PC-9 (cell line): ENCODE measurements at regions not wholly inside any gene's neighbourhood (a gene's known extent, or its start where the extent isn't known, plus 50 kb on each side); places are given as distances from the start of the nearest gene placed in this dataset.

ENCODE experiments used
- BruUV-seq: library from RNA; stranded (reverse); fragments of 400-500 nt; replicated peaks from 2 replicates; lab custom pipeline; 2021; lab: Mats Ljungman, UMichigan
- CTCF ChIA-PET: fragments of 300-600 bp; sonication (Branson Sonifier 250); formaldehyde crosslinking; loops from one replicate; lab custom pipeline; 2022; ENCODE audit warnings: antibody characterized with exemption; lab: Charles Lee
- POLR2A ChIA-PET: fragments of 300-600 bp; sonication (Branson Sonifier 250); formaldehyde crosslinking; loops from one replicate; lab custom pipeline; 2022; ENCODE audit warnings: antibody characterized with exemption; ENCODE audit not compliant: unreplicated experiment; lab: Charles Lee
- DNase-seq, 2 experiments: peaks; one replicate each; pipeline versions ENCODE4 v3.0.0 to v3.0.0-alpha.2; 2015 to 2022; ENCODE audit warnings: mixed read lengths in 1 of 2
- H2AFZ ChIP-seq: fragments of 200-600 bp; sonication (generic); 2 replicates; pipeline ENCODE4 v1.8.1; 2017; ENCODE audit warnings: antibody characterized with exemption
- H3F3A ChIP-seq: fragments of 200-600 bp; sonication (generic); 2 replicates; pipeline ENCODE4 v1.8.1; 2017; ENCODE audit warnings: antibody characterized with exemption, mild to moderate bottlenecking, low read depth; ENCODE audit not compliant: insufficient read depth
- H3K27ac ChIP-seq: fragments of 200-600 bp; sonication (generic); 2 replicates; pipeline ENCODE4 v1.6.1; 2016; ENCODE audit warnings: mixed run types
- H3K27me3 ChIP-seq: fragments of 200-600 bp; sonication (generic); 2 replicates; pipeline ENCODE4 v1.6.1; 2016; ENCODE audit warnings: low read depth, mixed run types; ENCODE audit not compliant: insufficient read depth
- H3K36me3 ChIP-seq: fragments of 200-600 bp; sonication (generic); 2 replicates; pipeline ENCODE4 v1.6.1; 2016; ENCODE audit warnings: low read depth, mixed run types
- H3K4me1 ChIP-seq: fragments of 200-600 bp; sonication (generic); replicated peaks from 2 replicates; pipeline ENCODE4 v1.6.1; 2016; ENCODE audit warnings: mixed run types; ENCODE audit not compliant: insufficient read depth
- H3K4me2 ChIP-seq: fragments of 200-600 bp; sonication (generic); 2 replicates; pipeline ENCODE4 v1.6.1; 2017; ENCODE audit warnings: mixed run types
- H3K4me3 ChIP-seq: fragments of 200-600 bp; sonication (generic); 2 replicates; pipeline ENCODE4 v1.6.1; 2016; ENCODE audit warnings: mixed run types
- H3K79me2 ChIP-seq: fragments of 200-600 bp; sonication (generic); 2 replicates; pipeline ENCODE4 v1.6.1; 2017; ENCODE audit warnings: low read depth, mixed run types
- H3K9me2 ChIP-seq: fragments of 200-600 bp; sonication (generic); 2 replicates; pipeline ENCODE4 v1.8.1; 2017; ENCODE audit warnings: mild to moderate bottlenecking; ENCODE audit not compliant: insufficient read depth
- H3K9me3 ChIP-seq: fragments of 200-600 bp; sonication (generic); 2 replicates; pipeline ENCODE4 v1.8.1; 2016; ENCODE audit warnings: low read depth; ENCODE audit not compliant: insufficient read depth
- H4K20me1 ChIP-seq: fragments of 200-600 bp; sonication (generic); 2 replicates; pipeline ENCODE4 v1.8.1; 2017; ENCODE audit not compliant: insufficient read depth
- EZH2 ChIP-seq: fragments of 200-600 bp; sonication (generic); IDR thresholded peaks from 2 replicates; pipeline ENCODE4 v1.8.0; 2017; ENCODE audit warnings: antibody characterized with exemption, low read depth
- intact Hi-C: fragments of 100-400 bp; cut with micrococcal nuclease; formaldehyde crosslinking; loops from one replicate; pipeline ENCODE4 v1.10.0; 2022; ENCODE audit not compliant: unreplicated experiment
- TF ChIP-seq, protein P1 (sequence below): fragments of 200-600 bp; sonication (generic); conservative IDR thresholded peaks from 2 replicates; pipeline ENCODE4 v1.6.1; 2017; ENCODE audit warnings: mixed run types, antibody characterized with exemption, mild to moderate bottlenecking, moderate library complexity

DNA sequence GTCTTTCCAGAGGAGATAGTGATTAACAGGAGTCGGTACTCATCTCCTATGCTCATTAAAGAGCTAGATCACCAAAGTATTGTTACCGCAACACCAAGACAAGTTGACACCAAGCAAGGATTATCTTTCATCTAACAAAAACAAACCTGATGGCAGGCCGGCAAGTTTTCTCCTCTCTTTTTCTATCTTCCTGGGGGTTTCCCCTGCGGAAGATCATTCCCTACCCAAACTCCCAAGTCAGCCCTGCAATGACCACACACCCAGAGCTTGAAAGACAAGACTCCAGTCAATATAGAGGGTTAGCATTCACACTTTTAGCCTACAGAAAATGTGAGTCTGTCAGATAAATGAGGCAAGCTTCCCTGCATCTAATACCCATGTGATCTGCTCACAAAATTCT lies 312.1 kb downstream of the SOX9 start:
- H3K4me1 ChIP-seq: peaks cover 23% of the 10 kb centered on the region
- H4K20me1 ChIP-seq: no peaks in the 10 kb centered on the region
- no peak overlapping the region for H3K4me2 ChIP-seq
- POLR2A ChIA-PET: no interaction called here
- no peaks in the 10 kb centered on the region for H3K27me3 ChIP-seq
- H3K27ac ChIP-seq: no peak overlapping the region; the same call in 1 of the 2 replicates
- H3K4me3 ChIP-seq: no peak overlapping the region
- no TSS peak for BruUV-seq
- peaks cover 98% of the 10 kb centered on the region for H3K79me2 ChIP-seq
- intact Hi-C loops: no loop called here
- peaks cover 5% of the 10 kb centered on the region; the same call in 1 of the 2 replicates for H3F3A ChIP-seq
- CTCF ChIA-PET: interaction anchor here (0.6 kb wide), 1 partner anchor 78 kb away, joined by 6 read pairs; no protein-coding TSS in a partner anchor
- DNase-seq: no peak
- H2AFZ ChIP-seq: no peak overlapping the region
- TF ChIP-seq, protein P1, sequence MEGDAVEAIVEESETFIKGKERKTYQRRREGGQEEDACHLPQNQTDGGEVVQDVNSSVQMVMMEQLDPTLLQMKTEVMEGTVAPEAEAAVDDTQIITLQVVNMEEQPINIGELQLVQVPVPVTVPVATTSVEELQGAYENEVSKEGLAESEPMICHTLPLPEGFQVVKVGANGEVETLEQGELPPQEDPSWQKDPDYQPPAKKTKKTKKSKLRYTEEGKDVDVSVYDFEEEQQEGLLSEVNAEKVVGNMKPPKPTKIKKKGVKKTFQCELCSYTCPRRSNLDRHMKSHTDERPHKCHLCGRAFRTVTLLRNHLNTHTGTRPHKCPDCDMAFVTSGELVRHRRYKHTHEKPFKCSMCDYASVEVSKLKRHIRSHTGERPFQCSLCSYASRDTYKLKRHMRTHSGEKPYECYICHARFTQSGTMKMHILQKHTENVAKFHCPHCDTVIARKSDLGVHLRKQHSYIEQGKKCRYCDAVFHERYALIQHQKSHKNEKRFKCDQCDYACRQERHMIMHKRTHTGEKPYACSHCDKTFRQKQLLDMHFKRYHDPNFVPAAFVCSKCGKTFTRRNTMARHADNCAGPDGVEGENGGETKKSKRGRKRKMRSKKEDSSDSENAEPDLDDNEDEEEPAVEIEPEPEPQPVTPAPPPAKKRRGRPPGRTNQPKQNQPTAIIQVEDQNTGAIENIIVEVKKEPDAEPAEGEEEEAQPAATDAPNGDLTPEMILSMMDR: no peak
- TF ChIP-seq EZH2: no peak
- H3K36me3 ChIP-seq: no peaks in the 10 kb centered on the region
- H3K9me2 ChIP-seq: no peaks in the 10 kb centered on the region
- no peaks in the 10 kb centered on the region for H3K9me3 ChIP-seq

DNA sequence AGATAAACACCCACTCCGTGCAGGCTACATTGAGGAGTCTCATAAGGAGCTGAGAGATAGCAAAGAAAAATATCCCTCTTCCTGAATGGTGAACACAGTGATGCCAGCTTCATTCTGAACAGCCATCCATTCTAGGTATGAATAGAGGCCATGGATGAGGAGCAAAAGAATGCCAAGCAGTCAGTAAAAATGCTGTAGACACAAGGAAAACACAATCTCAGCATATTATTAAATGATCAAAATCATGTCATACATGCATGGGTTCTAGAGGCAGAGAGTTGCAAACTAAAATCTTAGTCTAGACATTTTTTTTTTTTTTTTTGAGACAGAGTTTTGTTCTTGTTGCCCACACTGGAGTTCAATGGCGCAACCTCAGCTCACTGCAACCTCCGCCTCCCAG lies 313.0 kb downstream of the SOX9 start:
- Histone ChIP-seq H3K4me2 (no peak overlapping the region), H3F3A (no peaks in the 10 kb centered on the region; the same call in 1 of the 2 replicates), H3K36me3 (no peaks in the 10 kb centered on the region), H3K4me1 (peaks cover 23% of the 10 kb centered on the region), H3K27me3 (no peaks in the 10 kb centered on the region), H3K27ac (no peak overlapping the region), H3K4me3 (no peak overlapping the region), H2AFZ (no peak overlapping the region), H3K9me3 (no peaks in the 10 kb centered on the region), H4K20me1 (no peaks in the 10 kb centered on the region), H3K79me2 (peaks cover 98% of the 10 kb centered on the region), H3K9me2 (no peaks in the 10 kb centered on the region)
- no peak for DNase-seq
- intact Hi-C loops: no loop called here
- POLR2A ChIA-PET: no interaction called here
- no TSS peak for BruUV-seq
- no peak for TF ChIP-seq EZH2
- TF ChIP-seq, protein P1: no peak
- CTCF ChIA-PET: no interaction called here

DNA sequence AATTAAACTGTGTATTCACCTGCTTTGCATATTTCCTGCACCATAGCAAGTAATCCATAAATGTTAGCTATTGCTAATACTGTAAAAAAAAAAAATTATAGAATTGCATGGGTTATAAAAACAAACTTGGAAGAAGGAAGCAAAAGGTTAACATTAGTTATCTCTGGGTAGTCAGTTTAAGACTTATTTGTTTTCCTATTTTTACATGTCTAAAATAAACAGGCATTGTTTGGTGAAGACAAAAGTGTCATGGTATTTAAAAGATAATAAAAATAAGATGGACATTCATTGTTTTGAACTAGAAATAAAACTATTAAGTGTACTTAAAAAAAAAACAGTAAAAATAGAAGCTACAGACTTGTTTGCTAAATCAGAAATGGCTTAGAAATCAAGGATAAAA lies 313.8 kb downstream of the SOX9 start:
- peaks cover 98% of the 10 kb centered on the region for H3K79me2 ChIP-seq
- H2AFZ ChIP-seq: no peak overlapping the region
- TF ChIP-seq, protein P1: no peak
- no peak for TF ChIP-seq EZH2
- H3K9me3 ChIP-seq: no peaks in the 10 kb centered on the region
- H3K27me3 ChIP-seq: no peaks in the 10 kb centered on the region
- no peak overlapping the region for H3K4me3 ChIP-seq
- no peaks in the 10 kb centered on the region for H3K9me2 ChIP-seq
- POLR2A ChIA-PET: interaction anchor here (0.6 to 0.7 kb wide), 2 partner anchors 11 to 30 kb away, joined by 6 to 15 read pairs; no protein-coding TSS in a partner anchor
- CTCF ChIA-PET: no interaction called here
- peak overlapping the region; percentile 13 for H3K4me2 ChIP-seq
- no peak for DNase-seq
- H3K4me1 ChIP-seq: peaks cover 23% of the 10 kb centered on the region
- BruUV-seq: no TSS peak
- H3K36me3 ChIP-seq: no peaks in the 10 kb centered on the region
- intact Hi-C loops: no loop called here
- peak overlapping the region; percentile 53 for H3K27ac ChIP-seq
- H4K20me1 ChIP-seq: no peaks in the 10 kb centered on the region
- H3F3A ChIP-seq: no peaks in the 10 kb centered on the region; the same call in 1 of the 2 replicates
